GM23338 (cell line): ENCODE measurements at regions not wholly inside any gene's neighbourhood (a gene's known extent, or its start where the extent isn't known, plus 50 kb on each side); places are given as distances from the start of the nearest gene placed in this dataset.

ENCODE experiments used
- ATAC-seq: fragments of 200-7000 bp; cut with Tn5 transposase; 3 replicates; pipeline ENCODE4 v1.9.1; 2020
- DNase-seq: peaks from one replicate; pipeline ENCODE4 v3.0.0-alpha.2; 2015; ENCODE audit warnings: low spot score
- H2AFZ ChIP-seq: fragments of 200-600 bp; sonication (generic); 2 replicates; pipeline ENCODE4 v1.8.0; 2016; ENCODE audit warnings: antibody characterized with exemption, mild to moderate bottlenecking, moderate library complexity
- H3F3A ChIP-seq: fragments of 200-600 bp; sonication (generic); replicated peaks from 2 replicates; pipeline ENCODE4 v1.8.0; 2017; ENCODE audit warnings: antibody characterized with exemption, mixed run types, low read depth
- H3K27ac ChIP-seq: fragments of 200-600 bp; sonication (generic); 2 replicates; pipeline ENCODE4 v1.6.1; 2016; ENCODE audit warnings: low read depth
- H3K27me3 ChIP-seq: fragments of 200-600 bp; sonication (generic); 2 replicates; pipeline ENCODE4 v1.8.0; 2016; ENCODE audit warnings: mild to moderate bottlenecking, mixed run types, moderate library complexity; ENCODE audit not compliant: insufficient read depth
- H3K36me3 ChIP-seq: fragments of 200-600 bp; sonication (generic); 2 replicates; pipeline ENCODE4 v1.8.0; 2016; ENCODE audit warnings: mild to moderate bottlenecking; ENCODE audit not compliant: insufficient read depth
- H3K4me1 ChIP-seq: fragments of 200-600 bp; sonication (generic); 2 replicates; pipeline ENCODE4 v1.8.0; 2016; ENCODE audit warnings: mild to moderate bottlenecking, moderate library complexity; ENCODE audit not compliant: insufficient read depth
- H3K4me2 ChIP-seq: fragments of 200-600 bp; sonication (generic); 2 replicates; pipeline ENCODE4 v1.7.1; 2017; ENCODE audit warnings: mixed run types
- H3K4me3 ChIP-seq: fragments of 200-600 bp; sonication (generic); 2 replicates; pipeline ENCODE4 v1.6.1; 2016; ENCODE audit warnings: mixed run types
- H3K79me2 ChIP-seq: fragments of 200-600 bp; sonication (generic); replicated peaks from 2 replicates; pipeline ENCODE4 v1.8.0; 2017; ENCODE audit warnings: mild to moderate bottlenecking; ENCODE audit not compliant: insufficient read depth
- H3K9me2 ChIP-seq: fragments of 200-600 bp; sonication (generic); 2 replicates; pipeline ENCODE4 v1.8.0; 2017; ENCODE audit not compliant: insufficient read depth
- H4K20me1 ChIP-seq: fragments of 200-600 bp; sonication (generic); replicated peaks from 2 replicates; pipeline ENCODE4 v1.8.0; 2017; ENCODE audit warnings: mild to moderate bottlenecking; ENCODE audit not compliant: insufficient read depth
- H3K27ac Mint-ChIP-seq: 2 replicates; pipeline ENCODE4 v1.8.0; 2020; ENCODE audit warnings: inconsistent platforms, mild to moderate bottlenecking, moderate library complexity, mixed read lengths
- H3K27me3 Mint-ChIP-seq: 3 replicates; pipeline ENCODE4 v1.8.0; 2022; ENCODE audit warnings: low read depth, mild to moderate bottlenecking, moderate library complexity, mixed read lengths, inconsistent platforms; ENCODE audit not compliant: insufficient read depth, poor library complexity
- H3K36me3 Mint-ChIP-seq: 3 replicates; pipeline ENCODE4 v1.8.0; 2021; ENCODE audit warnings: low read depth, mild to moderate bottlenecking, inconsistent platforms, moderate library complexity, mixed read lengths
- H3K4me1 Mint-ChIP-seq: 3 replicates; pipeline ENCODE4 v1.8.0; 2020; ENCODE audit warnings: mild to moderate bottlenecking, inconsistent platforms, mixed read lengths
- H3K4me3 Mint-ChIP-seq: 3 replicates; pipeline ENCODE4 v1.8.0; 2021; ENCODE audit warnings: moderate library complexity, mild to moderate bottlenecking, inconsistent platforms, mixed read lengths
- H3K9me3 Mint-ChIP-seq: 3 replicates; pipeline ENCODE4 v1.8.0; 2020; ENCODE audit warnings: moderate library complexity, mild to moderate bottlenecking, inconsistent platforms, mixed read lengths
- CREB1 ChIP-seq: fragments of 250-450 bp; sonication (Bioruptor Pico); IDR thresholded peaks from 2 replicates; pipeline ENCODE4 v1.5.0; 2020; ENCODE audit warnings: low read depth, mild to moderate bottlenecking, moderate library complexity
- NANOG ChIP-seq: IDR thresholded peaks from 2 replicates; pipeline ENCODE4 v1.6.1; 2016; ENCODE audit warnings: antibody characterized with exemption, borderline replicate concordance
- POLR2AphosphoS5 ChIP-seq: IDR thresholded peaks from 2 replicates; pipeline ENCODE4 v1.6.1; 2016; ENCODE audit warnings: antibody characterized with exemption, low read depth
- STAT1 ChIP-seq: IDR thresholded peaks from one replicate; pipeline ENCODE4 v1.6.1; 2016; ENCODE audit warnings: antibody characterized with exemption; ENCODE audit not compliant: unreplicated experiment
- ZNF114 ChIP-seq: fragments of 250-450 bp; sonication (Bioruptor Pico); IDR thresholded peaks from 2 replicates; pipeline ENCODE4 v1.5.0; 2020; ENCODE audit warnings: mild to moderate bottlenecking, moderate library complexity
- TF ChIP-seq, protein P1 (sequence below): IDR thresholded peaks from one replicate; pipeline ENCODE4 v1.6.1; 2018; ENCODE audit warnings: antibody characterized with exemption; ENCODE audit not compliant: unreplicated experiment
- TF ChIP-seq, protein P2 (sequence below): IDR thresholded peaks from 2 replicates; pipeline ENCODE4 v1.6.1; 2016; ENCODE audit warnings: antibody characterized with exemption
- TF ChIP-seq, protein P3 (sequence below), 2 experiments: fragments of 200-600 bp in 1 of 2; sonication (generic) in 1 of 2; conservative IDR thresholded peaks; 2 replicates each; pipeline versions ENCODE4 v1.5.1 to v1.6.1; 2016 to 2017; ENCODE audit warnings: antibody characterized with exemption in 2 of 2, low read depth in 2 of 2, mild to moderate bottlenecking in 2 of 2, moderate library complexity in 1 of 2
- TF ChIP-seq, protein P4 (sequence below): fragments of 250-450 bp; sonication (Bioruptor Pico); IDR thresholded peaks from 2 replicates; pipeline ENCODE4 v1.5.0; 2020; ENCODE audit warnings: mild to moderate bottlenecking, moderate library complexity

DNA sequence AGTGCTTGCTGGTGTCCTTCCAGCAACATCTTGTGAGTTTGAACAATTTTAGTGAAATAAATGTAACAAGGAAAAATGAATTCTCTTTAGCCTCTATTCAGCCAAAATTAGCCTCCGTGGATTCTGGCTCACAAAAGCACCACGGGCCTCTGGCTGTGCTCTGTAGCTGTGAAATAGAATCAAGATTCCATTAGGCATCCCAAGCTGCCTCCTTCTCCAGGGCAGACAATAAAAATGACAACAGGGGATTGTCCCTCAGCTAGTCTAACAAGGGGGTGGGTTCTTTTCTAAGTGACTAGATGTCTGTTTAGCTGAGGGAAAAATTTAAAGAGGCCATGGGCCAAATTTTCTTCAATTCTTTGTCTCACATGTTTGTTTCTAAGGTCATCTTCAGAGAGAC lies 254.7 kb upstream of the FIGN start:
- no peak overlapping the region for H3K27ac Mint-ChIP-seq
- TF ChIP-seq, protein P1, sequence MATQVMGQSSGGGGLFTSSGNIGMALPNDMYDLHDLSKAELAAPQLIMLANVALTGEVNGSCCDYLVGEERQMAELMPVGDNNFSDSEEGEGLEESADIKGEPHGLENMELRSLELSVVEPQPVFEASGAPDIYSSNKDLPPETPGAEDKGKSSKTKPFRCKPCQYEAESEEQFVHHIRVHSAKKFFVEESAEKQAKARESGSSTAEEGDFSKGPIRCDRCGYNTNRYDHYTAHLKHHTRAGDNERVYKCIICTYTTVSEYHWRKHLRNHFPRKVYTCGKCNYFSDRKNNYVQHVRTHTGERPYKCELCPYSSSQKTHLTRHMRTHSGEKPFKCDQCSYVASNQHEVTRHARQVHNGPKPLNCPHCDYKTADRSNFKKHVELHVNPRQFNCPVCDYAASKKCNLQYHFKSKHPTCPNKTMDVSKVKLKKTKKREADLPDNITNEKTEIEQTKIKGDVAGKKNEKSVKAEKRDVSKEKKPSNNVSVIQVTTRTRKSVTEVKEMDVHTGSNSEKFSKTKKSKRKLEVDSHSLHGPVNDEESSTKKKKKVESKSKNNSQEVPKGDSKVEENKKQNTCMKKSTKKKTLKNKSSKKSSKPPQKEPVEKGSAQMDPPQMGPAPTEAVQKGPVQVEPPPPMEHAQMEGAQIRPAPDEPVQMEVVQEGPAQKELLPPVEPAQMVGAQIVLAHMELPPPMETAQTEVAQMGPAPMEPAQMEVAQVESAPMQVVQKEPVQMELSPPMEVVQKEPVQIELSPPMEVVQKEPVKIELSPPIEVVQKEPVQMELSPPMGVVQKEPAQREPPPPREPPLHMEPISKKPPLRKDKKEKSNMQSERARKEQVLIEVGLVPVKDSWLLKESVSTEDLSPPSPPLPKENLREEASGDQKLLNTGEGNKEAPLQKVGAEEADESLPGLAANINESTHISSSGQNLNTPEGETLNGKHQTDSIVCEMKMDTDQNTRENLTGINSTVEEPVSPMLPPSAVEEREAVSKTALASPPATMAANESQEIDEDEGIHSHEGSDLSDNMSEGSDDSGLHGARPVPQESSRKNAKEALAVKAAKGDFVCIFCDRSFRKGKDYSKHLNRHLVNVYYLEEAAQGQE: no peak
- TF ChIP-seq ZNF114 (CRISPR knock-in tag) (no peak), CREB1 (CRISPR knock-in tag) (no peak), STAT1 (no peak)
- H3K9me3 Mint-ChIP-seq: no peaks in the 10 kb centered on the region
- H3K27me3 Mint-ChIP-seq: no peaks in the 10 kb centered on the region
- H3K27ac ChIP-seq: no peak overlapping the region
- H3K4me2 ChIP-seq: no peak overlapping the region
- H3K36me3 ChIP-seq: no peaks in the 10 kb centered on the region
- H3K9me2 ChIP-seq: no peaks in the 10 kb centered on the region
- H2AFZ ChIP-seq: no peak overlapping the region
- no peak; the same call in 2 of the 3 replicates for ATAC-seq
- H3K27me3 ChIP-seq: no peaks in the 10 kb centered on the region
- H3F3A ChIP-seq: no peaks in the 10 kb centered on the region
- H3K36me3 Mint-ChIP-seq: no peaks in the 10 kb centered on the region
- H3K4me3 ChIP-seq: no peak overlapping the region
- H4K20me1 ChIP-seq: no peaks in the 10 kb centered on the region
- no peaks in the 10 kb centered on the region for H3K4me1 ChIP-seq
- DNase-seq: no peak
- no peak overlapping the region for H3K4me3 Mint-ChIP-seq
- H3K79me2 ChIP-seq: no peaks in the 10 kb centered on the region
- H3K4me1 Mint-ChIP-seq: peaks cover 5% of the 10 kb centered on the region; the same call in 2 of the 3 replicates

DNA sequence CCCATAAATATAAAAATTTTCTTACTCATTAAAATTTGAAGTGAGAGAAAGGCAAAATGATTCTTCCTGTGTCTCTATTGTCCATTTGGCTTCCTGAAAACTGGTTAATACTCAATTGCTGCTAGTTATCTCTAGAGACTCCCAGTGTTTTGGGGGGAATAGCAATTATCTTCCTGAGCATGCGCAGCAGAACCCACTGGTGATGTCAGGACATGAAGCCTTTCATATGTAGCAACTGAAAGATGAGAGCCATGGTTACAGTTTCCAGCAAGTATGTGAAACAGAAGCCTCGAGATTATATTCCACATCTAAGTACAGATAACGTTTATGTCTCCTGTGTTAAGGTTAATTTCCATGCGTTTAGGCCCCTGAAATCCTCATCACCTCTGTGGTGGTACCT lies 254.3 kb upstream of the FIGN start:
- Histone ChIP-seq H3K79me2 (no peaks in the 10 kb centered on the region), H2AFZ (no peak overlapping the region), H3K36me3 (no peaks in the 10 kb centered on the region), H3K27ac (no peak overlapping the region), H3K4me1 (no peaks in the 10 kb centered on the region), H3K27me3 (no peaks in the 10 kb centered on the region), H3K9me2 (no peaks in the 10 kb centered on the region), H3K4me2 (no peak overlapping the region), H3F3A (no peaks in the 10 kb centered on the region), H4K20me1 (no peaks in the 10 kb centered on the region), H3K4me3 (no peak overlapping the region)
- H3K4me3 Mint-ChIP-seq: no peak overlapping the region
- H3K9me3 Mint-ChIP-seq: no peaks in the 10 kb centered on the region
- ATAC-seq: no peak
- H3K27ac Mint-ChIP-seq: no peak overlapping the region
- H3K27me3 Mint-ChIP-seq: no peaks in the 10 kb centered on the region
- peaks cover 5% of the 10 kb centered on the region; the same call in 2 of the 3 replicates for H3K4me1 Mint-ChIP-seq
- H3K36me3 Mint-ChIP-seq: no peaks in the 10 kb centered on the region
- DNase-seq: no peak
- TF ChIP-seq, protein P2, sequence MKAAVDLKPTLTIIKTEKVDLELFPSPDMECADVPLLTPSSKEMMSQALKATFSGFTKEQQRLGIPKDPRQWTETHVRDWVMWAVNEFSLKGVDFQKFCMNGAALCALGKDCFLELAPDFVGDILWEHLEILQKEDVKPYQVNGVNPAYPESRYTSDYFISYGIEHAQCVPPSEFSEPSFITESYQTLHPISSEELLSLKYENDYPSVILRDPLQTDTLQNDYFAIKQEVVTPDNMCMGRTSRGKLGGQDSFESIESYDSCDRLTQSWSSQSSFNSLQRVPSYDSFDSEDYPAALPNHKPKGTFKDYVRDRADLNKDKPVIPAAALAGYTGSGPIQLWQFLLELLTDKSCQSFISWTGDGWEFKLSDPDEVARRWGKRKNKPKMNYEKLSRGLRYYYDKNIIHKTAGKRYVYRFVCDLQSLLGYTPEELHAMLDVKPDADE: no peak
- TF ChIP-seq STAT1 (no peak), NANOG (no peak), CREB1 (CRISPR knock-in tag) (no peak), POLR2AphosphoS5 (no peak)
- TF ChIP-seq, protein P3, sequence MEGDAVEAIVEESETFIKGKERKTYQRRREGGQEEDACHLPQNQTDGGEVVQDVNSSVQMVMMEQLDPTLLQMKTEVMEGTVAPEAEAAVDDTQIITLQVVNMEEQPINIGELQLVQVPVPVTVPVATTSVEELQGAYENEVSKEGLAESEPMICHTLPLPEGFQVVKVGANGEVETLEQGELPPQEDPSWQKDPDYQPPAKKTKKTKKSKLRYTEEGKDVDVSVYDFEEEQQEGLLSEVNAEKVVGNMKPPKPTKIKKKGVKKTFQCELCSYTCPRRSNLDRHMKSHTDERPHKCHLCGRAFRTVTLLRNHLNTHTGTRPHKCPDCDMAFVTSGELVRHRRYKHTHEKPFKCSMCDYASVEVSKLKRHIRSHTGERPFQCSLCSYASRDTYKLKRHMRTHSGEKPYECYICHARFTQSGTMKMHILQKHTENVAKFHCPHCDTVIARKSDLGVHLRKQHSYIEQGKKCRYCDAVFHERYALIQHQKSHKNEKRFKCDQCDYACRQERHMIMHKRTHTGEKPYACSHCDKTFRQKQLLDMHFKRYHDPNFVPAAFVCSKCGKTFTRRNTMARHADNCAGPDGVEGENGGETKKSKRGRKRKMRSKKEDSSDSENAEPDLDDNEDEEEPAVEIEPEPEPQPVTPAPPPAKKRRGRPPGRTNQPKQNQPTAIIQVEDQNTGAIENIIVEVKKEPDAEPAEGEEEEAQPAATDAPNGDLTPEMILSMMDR (conservative IDR thresholded peaks at IDR 0.05; ENCODE audit: low read depth in 2 of 2): no peak
- TF ChIP-seq, protein P4, sequence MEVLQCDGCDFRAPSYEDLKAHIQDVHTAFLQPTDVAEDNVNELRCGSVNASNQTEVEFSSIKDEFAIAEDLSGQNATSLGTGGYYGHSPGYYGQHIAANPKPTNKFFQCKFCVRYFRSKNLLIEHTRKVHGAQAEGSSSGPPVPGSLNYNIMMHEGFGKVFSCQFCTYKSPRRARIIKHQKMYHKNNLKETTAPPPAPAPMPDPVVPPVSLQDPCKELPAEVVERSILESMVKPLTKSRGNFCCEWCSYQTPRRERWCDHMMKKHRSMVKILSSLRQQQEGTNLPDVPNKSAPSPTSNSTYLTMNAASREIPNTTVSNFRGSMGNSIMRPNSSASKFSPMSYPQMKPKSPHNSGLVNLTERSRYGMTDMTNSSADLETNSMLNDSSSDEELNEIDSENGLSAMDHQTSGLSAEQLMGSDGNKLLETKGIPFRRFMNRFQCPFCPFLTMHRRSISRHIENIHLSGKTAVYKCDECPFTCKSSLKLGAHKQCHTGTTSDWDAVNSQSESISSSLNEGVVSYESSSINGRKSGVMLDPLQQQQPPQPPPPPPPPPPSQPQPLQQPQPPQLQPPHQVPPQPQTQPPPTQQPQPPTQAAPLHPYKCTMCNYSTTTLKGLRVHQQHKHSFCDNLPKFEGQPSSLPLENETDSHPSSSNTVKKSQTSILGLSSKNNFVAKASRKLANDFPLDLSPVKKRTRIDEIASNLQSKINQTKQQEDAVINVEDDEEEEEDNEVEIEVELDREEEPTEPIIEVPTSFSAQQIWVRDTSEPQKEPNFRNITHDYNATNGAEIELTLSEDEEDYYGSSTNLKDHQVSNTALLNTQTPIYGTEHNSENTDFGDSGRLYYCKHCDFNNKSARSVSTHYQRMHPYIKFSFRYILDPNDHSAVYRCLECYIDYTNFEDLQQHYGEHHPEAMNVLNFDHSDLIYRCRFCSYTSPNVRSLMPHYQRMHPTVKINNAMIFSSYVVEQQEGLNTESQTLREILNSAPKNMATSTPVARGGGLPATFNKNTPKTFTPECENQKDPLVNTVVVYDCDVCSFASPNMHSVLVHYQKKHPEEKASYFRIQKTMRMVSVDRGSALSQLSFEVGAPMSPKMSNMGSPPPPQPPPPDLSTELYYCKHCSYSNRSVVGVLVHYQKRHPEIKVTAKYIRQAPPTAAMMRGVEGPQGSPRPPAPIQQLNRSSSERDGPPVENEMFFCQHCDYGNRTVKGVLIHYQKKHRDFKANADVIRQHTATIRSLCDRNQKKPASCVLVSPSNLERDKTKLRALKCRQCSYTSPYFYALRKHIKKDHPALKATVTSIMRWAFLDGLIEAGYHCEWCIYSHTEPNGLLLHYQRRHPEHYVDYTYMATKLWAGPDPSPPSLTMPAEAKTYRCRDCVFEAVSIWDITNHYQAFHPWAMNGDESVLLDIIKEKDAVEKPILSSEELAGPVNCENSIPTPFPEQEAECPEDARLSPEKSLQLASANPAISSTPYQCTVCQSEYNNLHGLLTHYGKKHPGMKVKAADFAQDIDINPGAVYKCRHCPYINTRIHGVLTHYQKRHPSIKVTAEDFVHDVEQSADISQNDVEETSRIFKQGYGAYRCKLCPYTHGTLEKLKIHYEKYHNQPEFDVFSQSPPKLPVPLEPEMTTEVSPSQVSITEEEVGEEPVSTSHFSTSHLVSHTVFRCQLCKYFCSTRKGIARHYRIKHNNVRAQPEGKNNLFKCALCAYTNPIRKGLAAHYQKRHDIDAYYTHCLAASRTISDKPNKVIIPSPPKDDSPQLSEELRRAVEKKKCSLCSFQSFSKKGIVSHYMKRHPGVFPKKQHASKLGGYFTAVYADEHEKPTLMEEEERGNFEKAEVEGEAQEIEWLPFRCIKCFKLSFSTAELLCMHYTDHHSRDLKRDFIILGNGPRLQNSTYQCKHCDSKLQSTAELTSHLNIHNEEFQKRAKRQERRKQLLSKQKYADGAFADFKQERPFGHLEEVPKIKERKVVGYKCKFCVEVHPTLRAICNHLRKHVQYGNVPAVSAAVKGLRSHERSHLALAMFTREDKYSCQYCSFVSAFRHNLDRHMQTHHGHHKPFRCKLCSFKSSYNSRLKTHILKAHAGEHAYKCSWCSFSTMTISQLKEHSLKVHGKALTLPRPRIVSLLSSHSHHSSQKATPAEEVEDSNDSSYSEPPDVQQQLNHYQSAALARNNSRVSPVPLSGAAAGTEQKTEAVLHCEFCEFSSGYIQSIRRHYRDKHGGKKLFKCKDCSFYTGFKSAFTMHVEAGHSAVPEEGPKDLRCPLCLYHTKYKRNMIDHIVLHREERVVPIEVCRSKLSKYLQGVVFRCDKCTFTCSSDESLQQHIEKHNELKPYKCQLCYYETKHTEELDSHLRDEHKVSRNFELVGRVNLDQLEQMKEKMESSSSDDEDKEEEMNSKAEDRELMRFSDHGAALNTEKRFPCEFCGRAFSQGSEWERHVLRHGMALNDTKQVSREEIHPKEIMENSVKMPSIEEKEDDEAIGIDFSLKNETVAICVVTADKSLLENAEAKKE: no peak
